ENCODE measurements at regions not wholly inside any gene's neighbourhood (a gene's known extent, or its start where the extent isn't known, plus 50 kb on each side); places are given as distances from the start of the nearest gene placed in this dataset.

GRCh38 chr21:25422610-25423608, 184.4 kb downstream of the MRPL39 start:
- FAIRE-seq (no peak), DNase-seq (ENCODE audit: low read depth, low spot score) (no peak)
- Histone ChIP-seq H3K79me2 (ENCODE audit: control insufficient read depth, insufficient read depth, low read length) (no peaks in the 10 kb centered on the region), H3K9me3 (replicated peaks; ENCODE audit: control insufficient read depth, insufficient read depth, low read length) (no peaks in the 10 kb centered on the region), H3K4me2 (ENCODE audit: insufficient read depth, low read length) (no peak overlapping the region), H3K4me3 (replicated peaks in 1 of 3; ENCODE audit: insufficient read depth in 1 of 3, low read depth in 1 of 3, low read length in 3 of 3) (no peak overlapping the region), H3K9me1 (replicated peaks; ENCODE audit: control insufficient read depth, extremely low read depth, insufficient read depth, low read length) (no peaks in the 10 kb centered on the region), H3K4me1 (ENCODE audit: control insufficient read depth, extremely low read depth, insufficient read depth, low read length) (no peaks in the 10 kb centered on the region), H4K20me1 (replicated peaks; ENCODE audit: control insufficient read depth, extremely low read depth, insufficient read depth, low read length) (no peaks in the 10 kb centered on the region), H3K36me3 (ENCODE audit: control insufficient read depth in 2 of 2, extremely low read depth in 1 of 2, insufficient read depth in 2 of 2, low read length in 2 of 2) (no peaks in the 10 kb centered on the region), H3K9ac (replicated peaks; ENCODE audit: extremely low read depth, insufficient read depth, low read length) (no peak overlapping the region), H2AFZ (ENCODE audit: low read depth, low read length) (no peak overlapping the region), H3K27me3 (ENCODE audit: control insufficient read depth in 2 of 2, insufficient read depth in 2 of 2, low read length in 2 of 2) (no peaks in the 10 kb centered on the region), H3K27ac (ENCODE audit: insufficient read depth, low read depth, low read length) (no peak overlapping the region)
- POLR2A ChIA-PET = no interaction called here
- CTCF ChIA-PET = no interaction called here
- BruUV-seq (replicated peaks) = no TSS peak
- TF ChIP-seq FOS (IDR thresholded peaks at IDR 0.05; ENCODE audit: borderline replicate concordance, insufficient read depth, low read length) = no peak
- TF ChIP-seq CTCF (IDR thresholded peaks at IDR 0.05; ENCODE audit: extremely low read depth in 1 of 2, insufficient read depth in 1 of 2, low read depth in 1 of 2, low read length in 2 of 2) = no peak
- TF ChIP-seq POLR2AphosphoS5 (IDR thresholded peaks at IDR 0.05; ENCODE audit: insufficient read depth, low read depth, low read length) = no peak
- no peak for TF ChIP-seq MAX (IDR thresholded peaks at IDR 0.05; ENCODE audit: insufficient read depth, insufficient read length)
- TF ChIP-seq MYC (IDR thresholded peaks at IDR 0.05; ENCODE audit: low read depth, low read length) = no peak
- dilution Hi-C loops (cut with MboI; ENCODE audit: extremely low pct_ligation_motif_present, low sequenced_read_pairs) (no loop called here), intact Hi-C loops (cut with micrococcal nuclease) (loop anchor here (10.0 kb wide), 1 partner anchor 372 kb away; no protein-coding TSS in a partner anchor)

Measured in endothelial cell of umbilical vein (primary cell).